Posterior cingulate gyrus (tissue), 11 donors: ENCODE measurements at regions not wholly inside any gene's neighbourhood (a gene's known extent, or its start where the extent isn't known, plus 50 kb on each side); places are given as distances from the start of the nearest gene placed in this dataset.

Experiments used
- DNase-seq, 10 donors: peaks; one replicate each; pipeline versions ENCODE4 v3.0.0 to v3.0.0-alpha.2; 2020 to 2021; ENCODE audit warnings: mixed read lengths in 3 of 10
- intact Hi-C: fragments of 100-400 bp; cut with DNase I; formaldehyde crosslinking; loops from one replicate; pipeline ENCODE4 v1.15.1; 2023

DNA sequence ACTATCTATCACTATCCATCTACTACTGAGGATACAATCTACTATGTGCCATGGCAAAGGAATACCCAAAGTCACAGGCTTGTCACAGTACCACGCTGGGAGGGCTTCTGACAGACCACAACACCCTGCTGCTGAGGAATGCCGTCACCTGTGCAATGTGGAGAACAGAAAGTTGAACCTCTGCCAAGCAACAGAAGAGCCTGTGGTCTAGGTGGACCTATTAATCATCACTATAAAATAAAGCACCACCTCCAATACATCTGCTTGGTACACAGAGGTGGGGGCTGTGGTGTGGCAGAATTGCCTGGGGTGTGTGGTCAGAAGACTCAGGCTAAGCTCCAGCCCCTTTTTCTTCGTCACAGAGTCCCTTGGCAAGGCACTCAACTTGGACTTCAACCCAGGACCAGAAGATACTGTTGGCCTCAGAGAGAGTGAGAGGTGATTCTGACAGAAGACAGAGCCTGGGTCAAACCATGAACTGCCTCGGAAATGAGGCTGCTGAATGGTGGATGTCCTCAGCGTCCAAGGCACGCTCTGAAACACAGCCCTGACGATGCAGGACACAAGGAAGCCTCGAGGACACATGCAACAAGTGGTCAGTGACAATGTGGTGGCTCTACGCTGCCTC, 189.4 kb upstream of the CHRNA7 start:
- DNase-seq, result no peak
- intact Hi-C loops, result no loop called here

DNA sequence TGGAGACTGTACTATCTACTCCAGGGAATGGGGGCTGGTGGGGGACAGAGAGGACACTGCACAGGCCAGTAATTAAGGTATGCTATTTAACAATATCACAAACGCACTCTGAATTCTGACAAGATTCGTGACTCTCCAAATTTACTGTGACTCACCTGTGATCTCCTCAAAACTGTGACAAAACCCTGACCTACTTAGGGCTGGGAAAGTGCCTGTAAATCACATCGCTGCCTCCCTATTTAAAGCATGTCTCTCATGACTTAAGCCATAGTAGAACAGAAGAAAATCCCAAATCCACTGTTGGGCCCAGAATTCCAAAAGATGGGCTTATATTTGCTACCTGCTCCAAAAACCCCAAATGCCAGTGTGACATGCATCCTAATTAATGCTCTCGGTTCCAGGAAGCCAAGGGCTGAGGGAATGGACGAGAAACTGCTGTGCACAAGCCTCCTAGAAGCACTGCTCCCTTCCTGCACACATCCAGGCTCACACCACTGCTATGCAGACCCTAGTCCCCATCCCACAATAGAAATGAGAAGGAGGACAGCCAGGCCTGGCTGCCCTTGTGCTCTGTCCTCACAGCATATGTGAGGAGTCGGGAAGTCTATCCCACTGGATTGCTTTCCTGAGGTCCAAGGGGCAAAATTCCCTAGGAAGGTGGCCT, 187.7 kb upstream of the CHRNA7 start:
- intact Hi-C loops, result no loop called here
- DNase-seq, result no peak

DNA sequence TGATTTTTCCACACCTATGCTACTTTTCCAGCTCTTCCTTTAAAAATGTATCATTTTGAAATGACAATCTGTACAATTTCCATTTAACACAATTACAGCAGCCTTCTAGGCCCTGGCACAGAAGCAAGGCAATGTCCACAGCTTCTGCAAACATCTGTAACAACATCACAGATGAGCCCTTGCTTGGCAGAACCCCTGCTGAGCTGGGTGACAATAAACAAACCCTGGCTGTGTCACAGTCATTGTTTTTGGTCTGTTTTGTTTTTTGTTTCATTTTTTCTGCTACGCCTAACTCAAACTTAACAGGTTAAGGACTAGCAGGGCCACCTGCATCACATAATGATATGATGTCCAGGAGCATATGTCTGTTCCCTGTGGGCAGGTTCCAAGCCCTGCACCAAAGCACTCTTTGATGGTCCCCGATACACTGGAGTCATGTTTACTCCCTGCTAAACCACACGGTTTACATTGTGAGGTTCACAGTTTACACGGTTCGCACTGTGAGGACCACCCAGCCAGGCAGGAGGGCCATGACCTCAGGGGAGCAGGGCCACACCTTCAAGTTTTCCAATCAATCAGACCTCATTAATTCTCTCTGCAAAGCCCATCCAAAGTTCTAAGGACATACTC, 186.8 kb upstream of the CHRNA7 start:
- peak in 8 of 10 donors; percentile 36 to 95 (median 65) for DNase-seq
- intact Hi-C loops, result no loop called here

DNA sequence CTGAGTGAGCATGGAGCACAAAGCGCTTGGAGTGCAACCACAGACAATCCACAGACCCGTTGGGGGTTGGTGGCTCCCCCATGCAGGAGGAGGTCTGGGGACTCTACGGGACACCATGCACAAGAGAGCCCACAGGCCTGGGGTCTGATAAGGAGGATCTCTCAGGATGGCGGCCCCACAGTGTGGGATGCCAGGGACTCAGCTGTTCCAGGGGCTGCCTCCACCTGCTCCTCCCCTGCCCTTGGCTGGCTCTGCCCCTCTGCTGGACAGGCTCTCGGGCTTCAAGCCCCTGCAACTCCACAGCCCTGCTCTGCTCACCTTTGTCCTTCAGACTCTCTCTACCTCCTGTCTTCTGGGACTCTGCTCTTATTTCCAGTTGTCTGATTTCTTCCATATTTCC, 184.5 kb upstream of the CHRNA7 start:
- DNase-seq, result no peak
- intact Hi-C loops, result no loop called here

- no peak for DNase-seq
- intact Hi-C loops, result no loop called here
These were observed 182.4 kb upstream of the CHRNA7 start for GRCh38 chr15:31847961-31848360.

DNA sequence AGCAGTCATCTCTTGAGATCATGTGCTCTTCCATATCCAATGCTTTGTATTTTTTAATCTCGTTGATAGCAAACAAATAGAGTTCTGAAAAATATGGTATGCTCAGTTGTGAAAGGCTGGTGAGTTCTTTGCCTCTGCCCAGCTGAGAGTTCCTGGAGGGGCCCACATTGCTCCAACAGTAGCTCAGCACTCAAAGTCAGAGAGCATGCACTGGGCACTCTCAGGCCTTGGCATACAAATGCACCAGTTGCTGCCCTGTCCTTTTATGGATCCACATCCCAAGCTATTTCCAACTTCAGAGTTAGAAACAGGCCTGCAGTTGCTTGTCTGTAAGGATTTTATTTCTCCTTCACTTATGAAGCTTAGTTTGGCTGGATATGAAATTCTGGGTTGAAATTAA, 181.7 kb upstream of the CHRNA7 start:
- DNase-seq, result no peak
- intact Hi-C loops, result no loop called here

GRCh38 chr15:31852933-31853799, 177.1 kb upstream of the CHRNA7 start:
- intact Hi-C loops, result no loop called here
- peak in 2 of 10 donors; percentile 64 to 83 for DNase-seq

DNA sequence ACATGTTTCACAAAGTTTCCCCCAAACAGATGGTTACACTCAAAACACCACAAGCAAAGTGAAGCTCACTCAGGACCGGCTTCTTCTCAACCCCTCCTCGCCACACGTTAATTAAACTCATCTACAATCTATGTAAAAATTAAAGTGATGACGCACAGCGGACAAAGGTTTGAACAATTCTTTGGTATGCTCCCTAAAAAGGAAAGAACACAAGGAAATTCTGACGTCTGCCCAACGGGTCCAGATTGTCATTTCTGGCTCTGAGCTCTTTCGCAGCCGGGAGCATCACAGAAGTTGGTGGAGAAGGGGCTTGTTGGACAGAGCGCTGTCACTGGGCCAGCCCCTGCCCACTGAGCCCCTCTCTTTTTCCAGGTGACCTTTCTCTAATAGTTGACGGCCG, 173.7 kb upstream of the CHRNA7 start:
- intact Hi-C loops, result no loop called here
- DNase-seq, result peak in 1 of 10 donors; percentile 73

GRCh38 chr15:31857194-31857593, 173.1 kb upstream of the CHRNA7 start:
- DNase-seq, result peak in 1 of 10 donors; percentile 74
- intact Hi-C loops, result no loop called here

DNA sequence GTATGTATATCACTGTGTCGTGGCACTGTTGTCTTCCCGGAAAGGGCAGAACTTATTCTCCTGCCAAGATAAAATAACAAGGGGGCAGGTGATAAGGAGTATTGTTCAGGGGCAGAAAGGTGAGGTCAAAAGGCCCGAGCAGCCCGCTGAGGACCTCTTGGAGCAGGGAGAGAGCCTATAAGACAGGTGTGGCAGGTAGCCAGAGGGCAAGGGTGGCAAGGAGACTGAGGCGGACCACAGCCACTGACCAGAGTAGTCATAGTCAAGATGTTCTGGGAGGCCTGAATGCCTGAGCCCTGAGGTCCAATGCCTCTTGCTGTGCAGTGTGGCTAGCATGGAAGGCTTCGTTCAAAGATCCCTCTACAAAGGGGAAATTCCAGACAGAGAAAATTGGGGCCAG, 172.3 kb upstream of the CHRNA7 start:
- intact Hi-C loops, result no loop called here

DNA sequence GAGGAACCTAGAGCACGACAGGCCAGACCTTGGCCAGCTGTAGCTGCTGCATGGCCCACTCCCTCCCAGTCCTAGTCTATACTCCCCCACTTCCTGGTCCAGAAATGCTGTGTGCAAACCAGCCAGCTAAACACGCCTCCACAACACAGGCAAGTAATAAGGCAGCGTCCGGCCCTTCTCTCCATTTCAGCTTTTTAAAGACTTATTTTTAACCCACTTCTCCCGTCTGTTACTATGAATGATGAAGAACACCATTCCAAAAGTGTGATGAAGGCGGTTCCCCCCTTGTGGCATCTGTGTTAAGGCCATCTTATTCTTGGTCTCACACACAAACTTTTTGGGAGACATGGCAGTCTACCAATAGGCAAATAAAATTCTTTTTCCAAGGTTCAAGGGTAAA, 164.1 kb upstream of the CHRNA7 start:
- intact Hi-C loops, result loop anchor here (5.0 to 10.0 kb wide), 3 partner anchors 106 to 221 kb away; no protein-coding TSS in a partner anchor
- peak in 1 of 10 donors; percentile 70 for DNase-seq

More for the DNA sequence above, 172.3 kb upstream of the CHRNA7 start:
- no peak for DNase-seq

DNA sequence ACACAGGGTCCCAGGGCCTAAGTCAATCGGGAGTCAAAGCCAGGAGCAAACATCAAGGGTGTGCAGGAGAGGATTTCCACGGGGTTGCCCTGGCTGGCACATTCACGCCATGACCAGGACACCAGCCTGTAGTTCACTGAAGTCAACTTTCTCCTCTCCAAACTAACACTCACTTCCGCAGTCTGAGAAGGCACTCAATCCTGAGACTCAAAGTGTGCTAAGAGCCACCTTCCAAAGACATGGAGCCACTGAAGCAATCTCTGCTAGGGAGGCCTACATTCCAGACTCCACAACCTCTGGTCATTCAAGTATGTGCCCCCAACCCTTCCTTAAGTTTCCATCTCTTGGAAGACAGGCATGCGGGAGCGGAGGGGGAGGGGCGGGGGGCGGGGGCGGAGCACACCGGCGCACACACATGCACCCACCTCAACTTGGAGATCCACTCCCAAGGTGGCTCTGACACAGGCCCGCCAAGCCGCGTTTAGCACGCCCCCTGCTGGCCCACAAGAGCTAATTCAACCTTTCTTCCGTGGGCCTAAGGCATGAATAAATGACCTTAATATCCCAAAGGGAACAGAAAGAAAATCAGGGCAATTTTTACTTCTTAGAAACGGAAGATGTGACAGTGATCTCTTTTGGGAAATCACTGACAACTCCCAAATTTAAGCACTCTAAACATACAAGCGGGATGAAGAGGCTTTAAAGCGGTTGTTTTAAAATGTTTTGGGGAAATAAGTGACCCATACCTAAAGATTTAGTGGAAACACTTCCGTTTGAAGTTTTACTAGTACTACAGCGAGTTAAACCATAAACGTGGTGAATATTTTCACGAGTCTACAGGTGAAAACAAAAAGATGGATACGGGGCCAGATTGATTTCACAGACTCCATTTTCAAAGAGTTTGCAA, 162.5 kb upstream of the CHRNA7 start:
- intact Hi-C loops, result loop anchor here (5.0 to 10.0 kb wide), 3 partner anchors 105 to 223 kb away; no protein-coding TSS in a partner anchor
- DNase-seq, result peak; percentile 43 to 97 (median 72)

- intact Hi-C loops, result loop anchor here (5.0 to 10.0 kb wide), 3 partner anchors 103 to 225 kb away; no protein-coding TSS in a partner anchor
- peak in 4 of 10 donors; percentile 11 to 86 (median 51) for DNase-seq
These were observed 160.5 kb upstream of the CHRNA7 start for GRCh38 chr15:31869686-31870307.

DNA sequence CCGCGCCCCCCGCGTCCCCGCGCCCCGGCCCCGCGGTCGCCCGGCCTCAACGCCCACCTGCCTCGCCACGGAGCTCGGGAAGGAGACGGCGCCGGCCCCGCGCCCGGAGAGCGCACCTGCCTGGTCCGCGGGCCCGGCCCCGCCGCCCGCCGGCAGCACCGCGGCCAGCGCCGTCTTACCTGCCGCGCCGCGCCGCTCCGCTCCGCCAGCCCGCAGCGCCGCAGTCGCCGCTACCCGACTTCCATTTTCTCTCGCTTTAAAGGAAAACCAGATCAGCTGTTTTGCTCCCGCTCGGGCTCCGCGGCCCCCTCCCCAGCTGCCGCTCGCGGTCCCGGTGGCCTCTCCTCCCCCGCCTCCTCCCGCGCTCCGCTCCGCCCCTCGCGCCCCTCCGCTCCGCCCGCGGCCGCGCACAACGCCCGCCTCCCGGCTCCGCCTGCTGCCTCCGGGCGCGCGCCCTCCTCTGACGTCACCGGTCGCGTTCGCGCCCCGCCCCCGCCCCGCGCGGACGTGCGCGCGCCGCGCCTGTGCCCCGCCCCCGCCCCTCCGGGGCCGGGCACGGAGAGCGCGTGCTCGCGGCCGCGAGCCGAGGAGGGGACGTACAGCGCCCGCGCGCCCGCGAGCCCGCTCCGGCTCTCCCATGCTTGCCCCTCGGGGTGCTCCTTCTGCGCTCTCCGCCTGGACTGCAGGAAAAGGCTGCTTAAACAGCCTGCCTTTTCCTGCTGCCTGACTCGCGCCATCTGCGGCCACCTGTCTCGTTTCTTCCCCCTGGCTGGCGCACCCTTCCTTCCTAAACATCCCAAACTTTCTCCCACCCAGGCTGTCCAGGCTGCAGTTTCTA, 159.8 kb upstream of the CHRNA7 start, which contains the start of gene OTUD7A:
TSS of gene OTUD7A (minus strand) at position 346 of the 838 bp plus-strand sequence.
- DNase-seq, result peak; percentile 85 to 99 (median 90)
- intact Hi-C loops, result no loop called here

DNA sequence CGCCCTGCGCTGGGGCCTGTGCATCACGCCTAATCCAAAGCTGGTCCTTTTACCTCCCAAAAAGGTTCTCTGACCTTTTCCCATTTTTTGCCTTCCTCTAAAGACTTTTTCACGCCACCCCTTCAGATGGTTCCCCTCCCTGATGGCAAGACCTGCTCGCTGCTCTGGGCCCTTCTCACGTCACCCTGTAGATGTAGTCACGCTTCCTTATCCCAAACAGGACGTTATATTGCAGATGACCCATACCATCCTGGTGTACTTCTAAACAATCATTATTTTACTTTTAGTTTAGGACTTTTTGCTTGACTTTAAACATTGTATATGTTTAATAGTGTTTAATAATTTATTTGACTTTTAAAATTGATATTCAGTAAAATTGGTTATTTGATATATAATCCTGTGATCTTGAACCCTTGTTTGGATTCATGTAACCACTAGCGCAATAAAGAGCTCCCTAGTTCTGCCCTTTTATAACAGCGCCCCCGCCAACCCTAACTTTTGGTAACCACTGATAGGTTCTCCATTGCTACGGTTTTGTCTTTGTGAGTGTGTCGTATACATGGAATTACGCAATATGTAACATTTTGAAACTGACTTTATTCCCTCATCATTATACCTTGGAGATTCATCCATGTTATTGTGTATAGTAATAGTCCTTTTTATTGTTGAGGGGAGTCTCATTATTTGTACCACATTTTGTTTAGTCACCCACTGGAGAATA, 159.0 kb upstream of the CHRNA7 start:
- no peak for DNase-seq
- intact Hi-C loops, result no loop called here

GRCh38 chr15:31871887-31872281, 158.4 kb upstream of the CHRNA7 start:
- intact Hi-C loops, result no loop called here
- no peak for DNase-seq

DNA sequence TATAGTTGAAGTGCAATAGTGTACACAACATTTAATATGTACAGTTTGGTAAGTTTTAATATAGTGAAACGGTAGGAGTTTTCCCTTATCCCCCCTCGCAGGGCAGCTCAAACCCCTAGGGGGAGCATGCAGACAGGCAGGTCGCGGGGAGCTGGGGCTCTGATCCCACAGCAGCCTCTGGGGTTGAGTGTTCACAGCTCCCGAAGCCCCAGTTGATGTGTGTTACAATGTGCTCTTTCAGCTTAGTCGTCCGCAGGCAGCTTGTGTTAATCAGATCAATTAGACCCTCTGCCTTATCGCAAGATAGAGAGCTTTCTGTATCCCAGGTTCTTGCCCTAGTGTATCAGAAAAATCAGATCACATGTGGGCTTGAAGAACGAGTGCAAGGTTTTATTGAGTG, 143.1 kb upstream of the CHRNA7 start:
- intact Hi-C loops, result no loop called here
- peak in 2 of 10 donors; percentile 35 to 81 for DNase-seq
